OCI-LY1 (cell line): ENCODE measurements at regions not wholly inside any gene's neighbourhood (a gene's known extent, or its start where the extent isn't known, plus 50 kb on each side); places are given as distances from the start of the nearest gene placed in this dataset.

ENCODE experiments used
- H2AFZ ChIP-seq: fragments of 200-600 bp; sonication (generic), shearing (Covaris generic); 2 replicates; pipeline ENCODE4 v1.6.0; 2014; ENCODE audit warnings: antibody characterized with exemption, mild to moderate bottlenecking, low read length
- H3F3A ChIP-seq: fragments of 200-600 bp; sonication (generic), shearing (Covaris generic); 2 replicates; pipeline ENCODE4 v1.6.0; 2014; ENCODE audit warnings: mild to moderate bottlenecking, antibody characterized with exemption, low read length, moderate library complexity; ENCODE audit not compliant: insufficient read depth
- H3K27ac ChIP-seq: fragments of 200-600 bp; sonication (generic); 2 replicates; pipeline ENCODE4 v1.5.1; 2014; ENCODE audit warnings: low read length, mixed run types, mild to moderate bottlenecking, low read depth; ENCODE audit not compliant: poor library complexity, severe bottlenecking
- H3K27me3 ChIP-seq: fragments of 200-600 bp; sonication (generic); 2 replicates; pipeline ENCODE4 v1.6.0; 2014; ENCODE audit warnings: antibody characterized with exemption, mild to moderate bottlenecking, low read length, moderate library complexity; ENCODE audit not compliant: insufficient read depth
- H3K36me3 ChIP-seq: fragments of 200-600 bp; sonication (generic); 2 replicates; pipeline ENCODE4 v1.6.1; 2014; ENCODE audit warnings: mild to moderate bottlenecking, antibody characterized with exemption, low read length, moderate library complexity, mixed read lengths; ENCODE audit not compliant: insufficient read depth
- H3K4me1 ChIP-seq: fragments of 200-600 bp; sonication (generic); 2 replicates; pipeline ENCODE4 v1.5.1; 2014; ENCODE audit warnings: mild to moderate bottlenecking, low read length, moderate library complexity; ENCODE audit not compliant: insufficient read depth, severe bottlenecking
- H3K4me2 ChIP-seq: fragments of 200-600 bp; sonication (generic), shearing (Covaris generic); 2 replicates; pipeline ENCODE4 v1.6.1; 2014; ENCODE audit warnings: low read length
- H3K4me3 ChIP-seq: fragments of 200-600 bp; sonication (generic); 2 replicates; pipeline ENCODE4 v1.5.1; 2014; ENCODE audit warnings: low read length, low read depth, mild to moderate bottlenecking, mixed read lengths; ENCODE audit not compliant: poor library complexity, severe bottlenecking
- H3K79me2 ChIP-seq: fragments of 200-600 bp; shearing (Covaris generic); 2 replicates; pipeline ENCODE4 v1.6.1; 2016; ENCODE audit warnings: mixed run types, low read length, mixed read lengths; ENCODE audit not compliant: insufficient read depth
- H3K9ac ChIP-seq: fragments of 200-600 bp; sonication (generic), shearing (Covaris generic); 2 replicates; pipeline ENCODE4 v1.6.1; 2014; ENCODE audit warnings: mild to moderate bottlenecking, low read length, mixed read lengths
- H3K9me2 ChIP-seq: fragments of 200-600 bp; sonication (generic), shearing (Covaris generic); 2 replicates; pipeline ENCODE4 v1.6.1; 2014; ENCODE audit warnings: low read depth, mild to moderate bottlenecking, low read length, mixed read lengths
- H3K9me3 ChIP-seq: fragments of 200-600 bp; shearing (Covaris generic); 2 replicates; pipeline ENCODE4 v1.6.1; 2014; ENCODE audit warnings: low read length, mixed read lengths
- H4K20me1 ChIP-seq: fragments of 200-600 bp; sonication (generic), shearing (Covaris generic); 2 replicates; pipeline ENCODE4 v1.6.0; 2016; ENCODE audit warnings: mild to moderate bottlenecking, low read length; ENCODE audit not compliant: insufficient read depth
- CTCF ChIP-seq: fragments of 200-600 bp; sonication (generic), shearing (Covaris generic); IDR thresholded peaks from 2 replicates; pipeline ENCODE4 v1.5.1; 2017; ENCODE audit warnings: mild to moderate bottlenecking, antibody characterized with exemption, low read length, moderate library complexity, mixed read lengths
- EZH2 ChIP-seq: fragments of 200-600 bp; sonication (generic), shearing (Covaris generic); IDR thresholded peaks from 2 replicates; pipeline ENCODE4 v1.8.0; 2017; ENCODE audit warnings: borderline replicate concordance, mixed run types, mild to moderate bottlenecking, antibody characterized with exemption, low read length, moderate library complexity, mixed read lengths

GRCh38 chr5:28961816-28962215 lies 1923.4 kb upstream of the CDH9 start:
- no peak for TF ChIP-seq CTCF
- TF ChIP-seq EZH2: no peak
- no peaks in the 10 kb centered on the region for H3K4me1 ChIP-seq
- no peaks in the 10 kb centered on the region for H3F3A ChIP-seq
- H3K9me2 ChIP-seq: no peaks in the 10 kb centered on the region
- no peak overlapping the region for H3K9ac ChIP-seq
- no peaks in the 10 kb centered on the region for H3K9me3 ChIP-seq
- no peak overlapping the region for H2AFZ ChIP-seq
- H3K36me3 ChIP-seq: no peaks in the 10 kb centered on the region
- H3K27ac ChIP-seq: no peak overlapping the region
- H3K79me2 ChIP-seq: no peaks in the 10 kb centered on the region
- H3K27me3 ChIP-seq: no peaks in the 10 kb centered on the region
- no peaks in the 10 kb centered on the region for H4K20me1 ChIP-seq
- no peak overlapping the region for H3K4me2 ChIP-seq
- H3K4me3 ChIP-seq: no peak overlapping the region

GRCh38 chr5:28958581-28958980 lies 1920.2 kb upstream of the CDH9 start:
- no peaks in the 10 kb centered on the region for H3K9me2 ChIP-seq
- no peak overlapping the region for H2AFZ ChIP-seq
- H3K4me2 ChIP-seq: no peak overlapping the region
- no peaks in the 10 kb centered on the region for H3K79me2 ChIP-seq
- TF ChIP-seq CTCF: no peak
- TF ChIP-seq EZH2: no peak
- H3K27me3 ChIP-seq: no peaks in the 10 kb centered on the region
- no peaks in the 10 kb centered on the region for H3K9me3 ChIP-seq
- H3K4me3 ChIP-seq: no peak overlapping the region
- no peaks in the 10 kb centered on the region for H3F3A ChIP-seq
- no peak overlapping the region for H3K27ac ChIP-seq
- H3K36me3 ChIP-seq: no peaks in the 10 kb centered on the region
- no peak overlapping the region for H3K9ac ChIP-seq
- H3K4me1 ChIP-seq: no peaks in the 10 kb centered on the region
- H4K20me1 ChIP-seq: no peaks in the 10 kb centered on the region

- no peak overlapping the region for H3K4me2 ChIP-seq
- no peaks in the 10 kb centered on the region for H3K27me3 ChIP-seq
- no peaks in the 10 kb centered on the region for H3K4me1 ChIP-seq
- no peak overlapping the region for H3K9ac ChIP-seq
- no peaks in the 10 kb centered on the region for H4K20me1 ChIP-seq
- no peak overlapping the region for H3K27ac ChIP-seq
- no peak for TF ChIP-seq CTCF
- TF ChIP-seq EZH2: no peak
- H3K79me2 ChIP-seq: no peaks in the 10 kb centered on the region
- H3K4me3 ChIP-seq: no peak overlapping the region
- no peak overlapping the region for H2AFZ ChIP-seq
- no peaks in the 10 kb centered on the region for H3K9me2 ChIP-seq
- H3K9me3 ChIP-seq: no peaks in the 10 kb centered on the region
- no peaks in the 10 kb centered on the region for H3K36me3 ChIP-seq
- H3F3A ChIP-seq: no peaks in the 10 kb centered on the region
These were observed 1919.1 kb upstream of the CDH9 start for GRCh38 chr5:28957450-28957849.
